ENCODE measurements at regions not wholly inside any gene's neighbourhood (a gene's known extent, or its start where the extent isn't known, plus 50 kb on each side); places are given as distances from the start of the nearest gene placed in this dataset.

- no peaks in the 10 kb centered on the region for H3K27me3 ChIP-seq
- no peak overlapping the region for H3K4me3 ChIP-seq
- no peak overlapping the region for H3K27ac ChIP-seq
- no peaks in the 10 kb centered on the region for H3K9me3 ChIP-seq
- TF ChIP-seq POLR2AphosphoS5 (IDR thresholded peaks at IDR 0.05; ENCODE audit: insufficient read depth in 1 of 2, low read depth in 1 of 2) (no peak), CTCF (IDR thresholded peaks at IDR 0.05) (no peak), POLR2A (IDR thresholded peaks at IDR 0.05) (no peak)
- no peaks in the 10 kb centered on the region for H3K4me1 ChIP-seq
- intact Hi-C loops (cut with DNase I): no loop called here
- no peak for DNase-seq (ENCODE audit: extremely low spot score in 2 of 2)
- no peaks in the 10 kb centered on the region for H3K36me3 ChIP-seq
Measured at GRCh38 chr6:74956559-74957428, 249.1 kb downstream of the COL12A1 start.

GRCh38 chr6:74953708-74954107 is 252.1 kb downstream of the COL12A1 start:
- Histone ChIP-seq H3K27ac (no peak overlapping the region), H3K4me3 (no peak overlapping the region), H3K4me1 (no peaks in the 10 kb centered on the region), H3K36me3 (no peaks in the 10 kb centered on the region), H3K27me3 (no peaks in the 10 kb centered on the region), H3K9me3 (no peaks in the 10 kb centered on the region)
- no peak for TF ChIP-seq POLR2A (IDR thresholded peaks at IDR 0.05)
- TF ChIP-seq POLR2AphosphoS5 (IDR thresholded peaks at IDR 0.05; ENCODE audit: insufficient read depth in 1 of 2, low read depth in 1 of 2): no peak
- TF ChIP-seq CTCF (IDR thresholded peaks at IDR 0.05): no peak
- intact Hi-C loops (cut with DNase I): no loop called here
- DNase-seq (ENCODE audit: extremely low spot score in 2 of 2): no peak

- no peak overlapping the region for H3K4me3 ChIP-seq
- no peak overlapping the region for H3K27ac ChIP-seq
- TF ChIP-seq POLR2AphosphoS5 (IDR thresholded peaks at IDR 0.05; ENCODE audit: insufficient read depth in 1 of 2, low read depth in 1 of 2) (no peak), POLR2A (IDR thresholded peaks at IDR 0.05) (no peak), CTCF (IDR thresholded peaks at IDR 0.05) (no peak)
- DNase-seq (ENCODE audit: extremely low spot score in 2 of 2): no peak
- no peaks in the 10 kb centered on the region for H3K36me3 ChIP-seq
- H3K27me3 ChIP-seq: no peaks in the 10 kb centered on the region
- intact Hi-C loops (cut with DNase I): no loop called here
- H3K9me3 ChIP-seq: no peaks in the 10 kb centered on the region
- no peaks in the 10 kb centered on the region for H3K4me1 ChIP-seq
Measured at GRCh38 chr6:74946961-74947360, 258.9 kb downstream of the COL12A1 start.

DNA sequence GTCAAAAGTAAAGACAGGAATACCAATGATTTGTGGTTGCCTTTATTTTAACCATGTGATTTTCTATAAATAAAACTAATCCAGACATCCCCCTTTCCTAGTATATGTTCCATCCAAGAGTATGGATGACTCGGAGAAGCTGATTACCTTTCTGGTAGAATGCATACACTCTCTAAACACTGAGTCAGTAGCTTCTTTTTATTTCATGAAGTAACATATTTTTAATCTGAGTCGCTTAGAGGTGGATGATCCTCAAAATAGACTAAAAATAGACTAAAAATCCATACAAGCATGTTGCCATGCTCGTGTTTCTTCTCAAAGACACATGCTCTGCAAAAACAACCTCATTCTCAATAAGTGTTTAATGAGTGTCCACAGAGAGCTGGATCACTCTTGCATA is 263.7 kb downstream of the COL12A1 start:
- DNase-seq (ENCODE audit: extremely low spot score in 2 of 2): no peak
- no peaks in the 10 kb centered on the region for H3K27me3 ChIP-seq
- no peak overlapping the region for H3K4me3 ChIP-seq
- TF ChIP-seq POLR2A (IDR thresholded peaks at IDR 0.05) (no peak), POLR2AphosphoS5 (IDR thresholded peaks at IDR 0.05; ENCODE audit: insufficient read depth in 1 of 2, low read depth in 1 of 2) (no peak), CTCF (IDR thresholded peaks at IDR 0.05) (no peak)
- intact Hi-C loops (cut with DNase I): no loop called here
- no peaks in the 10 kb centered on the region for H3K36me3 ChIP-seq
- peaks cover 5% of the 10 kb centered on the region for H3K4me1 ChIP-seq
- no peaks in the 10 kb centered on the region for H3K9me3 ChIP-seq
- H3K27ac ChIP-seq: no peak overlapping the region

- DNase-seq (ENCODE audit: extremely low spot score in 2 of 2): no peak
- Histone ChIP-seq H3K4me3 (no peak overlapping the region), H3K27ac (no peak overlapping the region), H3K4me1 (peaks cover 5% of the 10 kb centered on the region), H3K9me3 (no peaks in the 10 kb centered on the region), H3K36me3 (no peaks in the 10 kb centered on the region), H3K27me3 (no peaks in the 10 kb centered on the region)
- TF ChIP-seq POLR2A (IDR thresholded peaks at IDR 0.05) (no peak), CTCF (IDR thresholded peaks at IDR 0.05) (no peak), POLR2AphosphoS5 (IDR thresholded peaks at IDR 0.05; ENCODE audit: insufficient read depth in 1 of 2, low read depth in 1 of 2) (no peak)
- intact Hi-C loops (cut with DNase I): no loop called here
Measured at GRCh38 chr6:74941424-74941823, 264.4 kb downstream of the COL12A1 start.

Data from vagina (tissue), 2 donors.